ENCODE measurements at regions not wholly inside any gene's neighbourhood (a gene's known extent, or its start where the extent isn't known, plus 50 kb on each side); places are given as distances from the start of the nearest gene placed in this dataset.

DNA sequence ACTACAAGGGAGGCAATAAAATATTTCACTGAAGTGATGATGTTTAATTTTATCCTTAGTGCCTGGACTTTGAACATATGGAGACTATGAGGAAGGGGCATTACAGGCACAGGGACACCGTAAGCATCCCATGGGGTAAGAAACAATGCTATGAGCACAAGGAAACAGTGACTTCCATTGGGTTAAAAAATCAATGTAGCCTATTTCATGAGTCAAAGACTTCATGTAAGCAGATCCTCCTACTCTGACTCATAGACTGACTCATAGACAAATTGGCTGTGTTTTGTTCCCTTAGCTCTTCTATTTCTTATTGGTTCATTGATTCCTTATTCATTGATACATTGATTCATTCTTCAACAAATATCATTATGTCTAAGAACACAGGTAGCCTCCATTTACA lies 351.0 kb downstream of the PRELID2 start:
- TF ChIP-seq, protein P1, sequence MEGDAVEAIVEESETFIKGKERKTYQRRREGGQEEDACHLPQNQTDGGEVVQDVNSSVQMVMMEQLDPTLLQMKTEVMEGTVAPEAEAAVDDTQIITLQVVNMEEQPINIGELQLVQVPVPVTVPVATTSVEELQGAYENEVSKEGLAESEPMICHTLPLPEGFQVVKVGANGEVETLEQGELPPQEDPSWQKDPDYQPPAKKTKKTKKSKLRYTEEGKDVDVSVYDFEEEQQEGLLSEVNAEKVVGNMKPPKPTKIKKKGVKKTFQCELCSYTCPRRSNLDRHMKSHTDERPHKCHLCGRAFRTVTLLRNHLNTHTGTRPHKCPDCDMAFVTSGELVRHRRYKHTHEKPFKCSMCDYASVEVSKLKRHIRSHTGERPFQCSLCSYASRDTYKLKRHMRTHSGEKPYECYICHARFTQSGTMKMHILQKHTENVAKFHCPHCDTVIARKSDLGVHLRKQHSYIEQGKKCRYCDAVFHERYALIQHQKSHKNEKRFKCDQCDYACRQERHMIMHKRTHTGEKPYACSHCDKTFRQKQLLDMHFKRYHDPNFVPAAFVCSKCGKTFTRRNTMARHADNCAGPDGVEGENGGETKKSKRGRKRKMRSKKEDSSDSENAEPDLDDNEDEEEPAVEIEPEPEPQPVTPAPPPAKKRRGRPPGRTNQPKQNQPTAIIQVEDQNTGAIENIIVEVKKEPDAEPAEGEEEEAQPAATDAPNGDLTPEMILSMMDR (IDR thresholded peaks at IDR 0.05) = no peak
- TF ChIP-seq POLR2A (IDR thresholded peaks at IDR 0.05) = no peak
